Activated CD4-positive, alpha-beta T cell treated with anti-CD3 and anti-CD28 coated beads, Interleukin-2, amount 50 U/mL, for 4 hours (primary cell): ENCODE measurements at regions not wholly inside any gene's neighbourhood (a gene's known extent, or its start where the extent isn't known, plus 50 kb on each side); places are given as distances from the start of the nearest gene placed in this dataset.
"Not testable (repeated sequence)": the region's sequence is repeated elsewhere in the genome, so short reads cannot be mapped to it uniquely, and the experiment has no call there.

ENCODE experiments used
- DNase-seq, 2 experiments: peaks; one replicate each; pipeline ENCODE4 v3.0.0-alpha.2; 2020

- not testable (repeated sequence) for DNase-seq
These were observed 1415.5 kb downstream of the GRIK2 start for GRCh38 chr6:102808944-102809505.

GRCh38 chr6:102799051-102799450, 1405.5 kb downstream of the GRIK2 start:
- DNase-seq, result no peak

- no peak for DNase-seq
These were observed 1405.1 kb downstream of the GRIK2 start for GRCh38 chr6:102798636-102799035.

- DNase-seq, result no peak
These were observed 1400.2 kb downstream of the GRIK2 start for GRCh38 chr6:102793752-102794151.

GRCh38 chr6:102774326-102774725, 1380.8 kb downstream of the GRIK2 start:
- no peak for DNase-seq

- DNase-seq, result no peak
These were observed 1380.1 kb downstream of the GRIK2 start for GRCh38 chr6:102773636-102774035.

- DNase-seq, result no peak
These were observed 1373.5 kb downstream of the GRIK2 start for GRCh38 chr6:102766963-102767362.

- DNase-seq, result no peak
These were observed 1370.8 kb downstream of the GRIK2 start for GRCh38 chr6:102764317-102764716.

- no peak for DNase-seq
These were observed 1370.4 kb downstream of the GRIK2 start for GRCh38 chr6:102763891-102764290.

GRCh38 chr6:102761872-102762271, 1368.4 kb downstream of the GRIK2 start:
- no peak for DNase-seq

- no peak for DNase-seq
These were observed 1365.9 kb downstream of the GRIK2 start for GRCh38 chr6:102759415-102759814.

GRCh38 chr6:102758536-102758935, 1365.0 kb downstream of the GRIK2 start:
- DNase-seq, result not testable (repeated sequence)

- DNase-seq, result no peak
These were observed 1355.9 kb downstream of the GRIK2 start for GRCh38 chr6:102749210-102749971.

GRCh38 chr6:102746941-102747340, 1353.4 kb downstream of the GRIK2 start:
- no peak for DNase-seq

GRCh38 chr6:102742754-102743356, 1349.3 kb downstream of the GRIK2 start:
- DNase-seq, result no peak

GRCh38 chr6:102742028-102742427, 1348.5 kb downstream of the GRIK2 start:
- DNase-seq, result no peak

GRCh38 chr6:102736941-102737368, 1343.4 kb downstream of the GRIK2 start:
- no peak for DNase-seq

- DNase-seq, result no peak
These were observed 1339.4 kb downstream of the GRIK2 start for GRCh38 chr6:102732898-102733297.

GRCh38 chr6:102722086-102722485, 1328.6 kb downstream of the GRIK2 start:
- DNase-seq, result not testable (repeated sequence)

- DNase-seq, result no peak
These were observed 1324.4 kb downstream of the GRIK2 start for GRCh38 chr6:102717737-102718456.

- no peak for DNase-seq
These were observed 1323.7 kb downstream of the GRIK2 start for GRCh38 chr6:102717252-102717651.

GRCh38 chr6:102701019-102701418, 1307.5 kb downstream of the GRIK2 start:
- DNase-seq, result no peak

GRCh38 chr6:102686461-102686860, 1293.0 kb downstream of the GRIK2 start:
- no peak for DNase-seq

GRCh38 chr6:102680413-102680812, 1286.9 kb downstream of the GRIK2 start:
- DNase-seq, result no peak
